GM12873 (cell line): ENCODE measurements at regions not wholly inside any gene's neighbourhood (a gene's known extent, or its start where the extent isn't known, plus 50 kb on each side); places are given as distances from the start of the nearest gene placed in this dataset.

Experiments used
- CTCF ChIP-seq: IDR thresholded peaks from 2 replicates; pipeline ENCODE4 v1.5.1; 2012; ENCODE audit warnings: low read depth, mild to moderate bottlenecking, moderate library complexity, low read length, control low read depth; ENCODE audit not compliant: insufficient read depth; ENCODE audit errors: missing control alignments

- TF ChIP-seq CTCF: no peak
Measured at GRCh38 chr6:138563231-138563630, 63.9 kb upstream of the NHSL1 start.

GRCh38 chr6:138563650-138564049 is 64.4 kb upstream of the NHSL1 start:
- TF ChIP-seq CTCF: no peak

- TF ChIP-seq CTCF: no peak
Measured at GRCh38 chr6:138564170-138564721, 65.0 kb upstream of the NHSL1 start.

GRCh38 chr6:138567052-138567451 is 67.8 kb upstream of the NHSL1 start:
- no peak for TF ChIP-seq CTCF

GRCh38 chr6:138568997-138569396 is 69.7 kb upstream of the NHSL1 start:
- no peak for TF ChIP-seq CTCF

GRCh38 chr6:138569554-138569953 is 70.3 kb upstream of the NHSL1 start:
- no peak for TF ChIP-seq CTCF

- no peak for TF ChIP-seq CTCF
Measured at GRCh38 chr6:138569970-138570724, 70.9 kb upstream of the NHSL1 start.
